Neuronal stem cell (in vitro differentiated cells): ENCODE measurements at regions not wholly inside any gene's neighbourhood (a gene's known extent, or its start where the extent isn't known, plus 50 kb on each side); places are given as distances from the start of the nearest gene placed in this dataset.
"Not testable (repeated sequence)": the region's sequence is repeated elsewhere in the genome, so short reads cannot be mapped to it uniquely, and the experiment has no call there.

Experiments used
- DNase-seq: peaks from one replicate; pipeline ENCODE4 v3.0.0-alpha.2; 2013; ENCODE audit warnings: low spot score
- H2AFZ ChIP-seq: one replicate; pipeline ENCODE4 v1.6.1; 2013; ENCODE audit warnings: mild to moderate bottlenecking, low read length, inconsistent platforms
- H2AK5ac ChIP-seq: 2 replicates; pipeline ENCODE4 v1.6.1; 2013; ENCODE audit warnings: low read depth, mild to moderate bottlenecking, inconsistent platforms, low read length, moderate library complexity, mixed read lengths
- H2BK120ac ChIP-seq: 2 replicates; pipeline ENCODE4 v1.6.1; 2013; ENCODE audit warnings: low read depth, mild to moderate bottlenecking, inconsistent platforms, low read length, moderate library complexity, mixed read lengths
- H2BK12ac ChIP-seq: one replicate; pipeline ENCODE4 v1.6.1; 2013; ENCODE audit warnings: low read length, inconsistent platforms
- H2BK15ac ChIP-seq: 2 replicates; pipeline ENCODE4 v1.6.1; 2013; ENCODE audit warnings: mild to moderate bottlenecking, low read length, inconsistent platforms, mixed read lengths
- H2BK5ac ChIP-seq: one replicate; pipeline ENCODE4 v1.6.1; 2013; ENCODE audit warnings: inconsistent platforms, mild to moderate bottlenecking, low read length, moderate library complexity
- H3K14ac ChIP-seq: one replicate; pipeline ENCODE4 v1.6.1; 2013; ENCODE audit warnings: low read length, inconsistent platforms
- H3K18ac ChIP-seq: 2 replicates; pipeline ENCODE4 v1.6.1; 2013; ENCODE audit warnings: low read length, inconsistent platforms
- H3K23ac ChIP-seq: 2 replicates; pipeline ENCODE4 v1.6.1; 2013; ENCODE audit warnings: low read depth, mild to moderate bottlenecking, mixed read lengths, low read length, inconsistent platforms; ENCODE audit not compliant: poor library complexity
- H3K27ac ChIP-seq: replicated peaks from 3 replicates; pipeline ENCODE4 v1.5.1; 2013; ENCODE audit warnings: low read length, inconsistent platforms
- H3K27me3 ChIP-seq, 3 experiments: 2 replicates each; pipeline ENCODE4 v1.6.1; 2013; ENCODE audit warnings: low read length in 3 of 3, mild to moderate bottlenecking in 2 of 3, inconsistent platforms in 1 of 3, low read depth in 1 of 3, mixed read lengths in 1 of 3, moderate library complexity in 1 of 3; ENCODE audit not compliant: control insufficient read depth in 3 of 3, insufficient read depth in 3 of 3
- H3K36me3 ChIP-seq, 2 donors: replicated peaks in 1 of 2; 2 replicates each; pipeline ENCODE4 v1.6.1; 2013; ENCODE audit warnings: low read length in 2 of 2; ENCODE audit not compliant: control insufficient read depth in 2 of 2, insufficient read depth in 2 of 2
- H3K4ac ChIP-seq: 2 replicates; pipeline ENCODE4 v1.6.1; 2013; ENCODE audit warnings: inconsistent platforms, mild to moderate bottlenecking, low read length, moderate library complexity
- H3K4me1 ChIP-seq, 2 donors: 1 replicate in 1 of 2; 2 replicates in 1 of 2; pipeline ENCODE4 v1.6.1; 2013; ENCODE audit warnings: low read length in 2 of 2, low read depth in 1 of 2; ENCODE audit not compliant: control insufficient read depth in 2 of 2, insufficient read depth in 1 of 2
- H3K4me2 ChIP-seq: one replicate; pipeline ENCODE4 v1.6.1; 2013; ENCODE audit warnings: mild to moderate bottlenecking, low read length, inconsistent platforms; ENCODE audit not compliant: insufficient read depth, poor library complexity, severe bottlenecking
- H3K4me3 ChIP-seq, 2 donors: 2 replicates each; pipeline ENCODE4 v1.5.1; 2013; ENCODE audit warnings: low read length in 2 of 2, mild to moderate bottlenecking in 2 of 2, inconsistent platforms in 1 of 2, moderate library complexity in 1 of 2
- H3K79me1 ChIP-seq: one replicate; pipeline ENCODE4 v1.6.1; 2013; ENCODE audit warnings: low read depth, mild to moderate bottlenecking, inconsistent platforms, low read length, moderate library complexity
- H3K9ac ChIP-seq: one replicate; pipeline ENCODE4 v1.6.1; 2013; ENCODE audit warnings: mild to moderate bottlenecking, low read depth, low read length, inconsistent platforms; ENCODE audit not compliant: poor library complexity
- H3K9me3 ChIP-seq, 2 donors: replicated peaks in 1 of 2; 2 replicates each; pipeline versions ENCODE3 to v1.6.1; 2013; ENCODE audit warnings: low read length in 2 of 2, mild to moderate bottlenecking in 2 of 2, inconsistent platforms in 1 of 2, low read depth in 1 of 2, mixed read lengths in 1 of 2, moderate library complexity in 1 of 2; ENCODE audit not compliant: control insufficient read depth in 2 of 2, insufficient read depth in 1 of 2
- H4K8ac ChIP-seq: one replicate; pipeline ENCODE4 v1.6.1; 2013; ENCODE audit warnings: low read depth, mild to moderate bottlenecking, inconsistent platforms, low read length, moderate library complexity
- H4K91ac ChIP-seq: one replicate; pipeline ENCODE4 v1.6.1; 2013; ENCODE audit warnings: low read length, low read depth, mild to moderate bottlenecking, inconsistent platforms; ENCODE audit not compliant: poor library complexity
- WGBS, 2 donors: extraction: QIAGEN DNeasy Blood & Tissue Kit; methylation state at CpG; one replicate each; pipeline ENCODE4 v1.1.7; 2013; ENCODE audit warnings: missing lambda C conversion rate in 2 of 2, mixed read lengths in 1 of 2; ENCODE audit not compliant: insufficient read length in 2 of 2, insufficient replicate concordance in 1 of 2; ENCODE audit errors: extremely low coverage in 2 of 2; 5-methylcytosine and 5-hydroxymethylcytosine counted together

DNA sequence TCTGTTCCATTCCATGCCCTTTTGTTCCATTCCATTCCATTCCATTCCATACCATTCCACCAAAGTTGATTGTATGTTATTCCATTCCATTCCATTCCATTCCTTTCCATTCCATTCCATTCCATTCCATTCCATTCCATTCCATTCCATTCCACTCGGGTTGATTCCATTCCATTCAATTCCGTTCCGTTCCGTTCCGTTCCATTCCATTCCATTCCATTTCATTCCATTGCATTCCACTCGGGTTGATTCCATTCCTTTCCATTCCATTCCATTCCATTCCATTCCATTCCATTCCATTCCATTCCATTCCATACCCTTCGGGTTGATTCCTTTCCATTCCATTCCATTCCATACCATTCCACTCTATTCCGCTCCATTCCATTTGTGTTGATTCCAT is 143.8 kb downstream of the CWH43 start:
- H3K18ac ChIP-seq, H4K91ac ChIP-seq, H3K4ac ChIP-seq, H3K9me3 ChIP-seq, H2AK5ac ChIP-seq, H2BK15ac ChIP-seq, H3K27ac ChIP-seq, H3K27me3 ChIP-seq, H2BK12ac ChIP-seq, H3K4me1 ChIP-seq, H3K4me3 ChIP-seq, H3K79me1 ChIP-seq, H3K36me3 ChIP-seq, DNase-seq, H2BK120ac ChIP-seq, H3K9ac ChIP-seq, H4K8ac ChIP-seq, H3K14ac ChIP-seq, H3K4me2 ChIP-seq, H2BK5ac ChIP-seq, H2AFZ ChIP-seq, H3K23ac ChIP-seq: not testable (repeated sequence)
- 100% methylated on average over 1 of the region's 8 CpGs; no CpG with 5 or more reads in 1 of the 2 donors for WGBS, 2 donors

DNA sequence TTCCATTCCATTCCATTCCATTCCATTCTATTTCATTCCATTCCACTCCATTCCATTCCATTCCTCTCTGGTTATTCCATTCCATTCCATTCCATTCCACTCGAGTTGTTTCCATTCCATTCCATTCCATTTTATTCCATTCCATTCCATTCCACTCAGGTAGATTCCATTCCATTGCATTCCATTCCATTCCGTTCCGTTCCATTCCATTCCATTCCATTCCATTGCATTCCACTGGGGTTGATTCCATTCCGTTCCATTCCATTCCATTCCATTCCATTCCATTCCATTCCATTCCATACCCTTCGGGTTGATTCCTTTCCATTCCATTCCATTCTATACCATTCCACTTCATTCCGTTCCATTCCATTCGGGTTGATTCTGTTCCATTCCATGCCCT is 144.6 kb downstream of the CWH43 start:
- not testable (repeated sequence) for H3K9me3 ChIP-seq, H3K4me3 ChIP-seq, H2BK15ac ChIP-seq, H3K27me3 ChIP-seq, H3K23ac ChIP-seq, H2BK12ac ChIP-seq, H2AFZ ChIP-seq, H3K27ac ChIP-seq, H3K4me1 ChIP-seq, H3K79me1 ChIP-seq, H3K4me2 ChIP-seq, H3K14ac ChIP-seq, H3K36me3 ChIP-seq, H2BK5ac ChIP-seq, H3K4ac ChIP-seq, DNase-seq, H2AK5ac ChIP-seq, H3K18ac ChIP-seq, H4K8ac ChIP-seq, H3K9ac ChIP-seq, H2BK120ac ChIP-seq, H4K91ac ChIP-seq
- no CpG with 5 or more reads among the region's 7 CpGs for WGBS, 2 donors

DNA sequence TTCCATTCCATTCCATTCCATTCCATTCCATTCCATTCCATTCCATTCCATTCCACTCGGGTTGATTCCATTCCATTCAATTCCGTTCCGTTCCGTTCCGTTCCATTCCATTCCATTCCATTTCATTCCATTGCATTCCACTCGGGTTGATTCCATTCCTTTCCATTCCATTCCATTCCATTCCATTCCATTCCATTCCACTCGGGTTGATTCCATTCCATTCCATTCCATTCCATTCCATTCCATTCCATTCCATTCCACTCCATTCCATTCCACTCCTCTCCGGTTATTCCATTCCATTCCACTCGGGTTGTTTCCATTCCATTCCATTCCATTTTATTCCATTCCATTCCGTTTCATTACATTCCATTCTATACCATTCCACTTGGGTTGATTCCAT is 151.0 kb downstream of the CWH43 start:
- H2BK5ac ChIP-seq, H3K4me1 ChIP-seq: not testable (repeated sequence)

DNA sequence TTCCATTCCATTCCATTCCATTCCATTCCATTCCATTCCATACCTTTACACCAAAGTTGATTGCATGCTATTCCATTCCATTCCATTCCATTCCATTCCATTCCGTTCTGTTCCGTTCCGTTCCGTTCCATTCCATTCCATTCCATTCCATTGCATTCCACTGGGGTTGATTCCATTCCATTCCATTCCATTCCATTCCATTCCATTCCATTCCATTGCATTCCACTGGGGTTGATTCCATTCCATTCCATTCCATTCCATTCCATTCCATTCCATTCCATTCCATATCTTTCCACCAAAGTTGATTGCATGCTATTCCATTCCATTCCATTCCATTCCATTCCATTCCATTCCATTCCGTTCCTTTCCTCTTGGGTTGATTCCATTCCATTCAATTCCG is 151.9 kb downstream of the CWH43 start:
- not testable (repeated sequence) for H3K27me3 ChIP-seq, H2BK5ac ChIP-seq, DNase-seq, H4K91ac ChIP-seq, H2BK12ac ChIP-seq, H3K4me2 ChIP-seq, H3K9me3 ChIP-seq, H3K79me1 ChIP-seq, H2BK120ac ChIP-seq, H3K18ac ChIP-seq, H2AFZ ChIP-seq, H3K4me1 ChIP-seq, H2BK15ac ChIP-seq, H3K27ac ChIP-seq, H3K4me3 ChIP-seq, H3K23ac ChIP-seq, H3K9ac ChIP-seq, H3K14ac ChIP-seq, H4K8ac ChIP-seq, H3K36me3 ChIP-seq, H2AK5ac ChIP-seq, H3K4ac ChIP-seq
- WGBS, 2 donors: 100% methylated on average over 4 of the region's 6 CpGs

More for the DNA sequence above, 151.0 kb downstream of the CWH43 start:
- not testable (repeated sequence) for H2BK120ac ChIP-seq, DNase-seq, H4K91ac ChIP-seq, H2AFZ ChIP-seq, H2BK15ac ChIP-seq, H3K23ac ChIP-seq, H3K9ac ChIP-seq, H2BK12ac ChIP-seq, H3K4ac ChIP-seq, H3K18ac ChIP-seq, H2AK5ac ChIP-seq, H4K8ac ChIP-seq, H3K4me2 ChIP-seq, H3K79me1 ChIP-seq, H3K4me3 ChIP-seq, H3K27ac ChIP-seq, H3K9me3 ChIP-seq, H3K27me3 ChIP-seq, H3K36me3 ChIP-seq, H3K14ac ChIP-seq
- no CpG with 5 or more reads among the region's 10 CpGs for WGBS, 2 donors
